ENCODE measurements at regions not wholly inside any gene's neighbourhood (a gene's known extent, or its start where the extent isn't known, plus 50 kb on each side); places are given as distances from the start of the nearest gene placed in this dataset.

- no peak for TF ChIP-seq CHD7 (IDR thresholded peaks at IDR 0.05; ENCODE audit: low read depth, low read length)
- TF ChIP-seq ZBTB33 (CRISPR knock-in tag; IDR thresholded peaks at IDR 0.05), result no peak
- TF ChIP-seq HMGN3 (IDR thresholded peaks at IDR 0.05; ENCODE audit: borderline replicate concordance, extremely low read depth, insufficient read length, low read depth, low read length), result no peak
Measured at GRCh38 chr3:67142432-67142831, 144.3 kb downstream of the KBTBD8 start (continued).
